Thyroid gland (tissue), 4 donors: ENCODE measurements at regions not wholly inside any gene's neighbourhood (a gene's known extent, or its start where the extent isn't known, plus 50 kb on each side); places are given as distances from the start of the nearest gene placed in this dataset.

Source experiments
- DNase-seq, 2 donors: peaks; one replicate each; pipeline ENCODE4 v3.0.0-alpha.2; 2019
- H3K27ac ChIP-seq, 3 donors: fragments of 200-600 bp; sonication (generic); 1 replicate in 2 of 3; 2 replicates in 1 of 3; pipeline ENCODE4 v1.5.1; 2016 to 2019; ENCODE audit warnings: mild to moderate bottlenecking in 1 of 3, moderate library complexity in 1 of 3
- H3K27me3 ChIP-seq: fragments of 200-600 bp; sonication (generic); one replicate; pipeline ENCODE4 v1.5.1; 2019
- H3K36me3 ChIP-seq, 2 donors: fragments of 200-600 bp; sonication (generic); one replicate each; pipeline ENCODE4 v1.5.1; 2016 to 2019
- H3K4me1 ChIP-seq, 2 donors: fragments of 200-600 bp; sonication (generic); one replicate each; pipeline ENCODE4 v1.5.1; 2017 to 2019
- H3K4me3 ChIP-seq, 3 donors: fragments of 200-600 bp; sonication (generic); replicated peaks in 1 of 3; 1 replicate in 2 of 3; 2 replicates in 1 of 3; pipeline ENCODE4 v1.5.1; 2016; ENCODE audit warnings: mild to moderate bottlenecking in 1 of 3
- H3K9me3 ChIP-seq: fragments of 200-600 bp; sonication (generic); one replicate; pipeline ENCODE4 v1.5.1; 2017
- CTCF ChIP-seq, 6 experiments: fragments of 200-600 bp in 3 of 6; fragments of 450-650 bp in 3 of 6; sonication (generic) in 3 of 6; IDR thresholded peaks; one replicate each; pipeline ENCODE4 v1.5.1; 2016 to 2019; ENCODE audit warnings: antibody characterized with exemption in 6 of 6, mild to moderate bottlenecking in 2 of 6, inconsistent platforms in 1 of 6, moderate library complexity in 1 of 6
- POLR2A ChIP-seq, 2 donors: fragments of 450-650 bp; IDR thresholded peaks; one replicate each; pipeline ENCODE4 v1.6.1; 2017; ENCODE audit warnings: antibody characterized with exemption in 2 of 2, mild to moderate bottlenecking in 2 of 2, moderate library complexity in 1 of 2
- WGBS, 2 donors: methylation state at CpG; one replicate each; pipeline ENCODE4 v1.1.5; 2017; 5-methylcytosine and 5-hydroxymethylcytosine counted together
- intact Hi-C: fragments of 100-400 bp; cut with DNase I; formaldehyde crosslinking; loops from one replicate; pipeline ENCODE4 v1.15.1; 2023

DNA sequence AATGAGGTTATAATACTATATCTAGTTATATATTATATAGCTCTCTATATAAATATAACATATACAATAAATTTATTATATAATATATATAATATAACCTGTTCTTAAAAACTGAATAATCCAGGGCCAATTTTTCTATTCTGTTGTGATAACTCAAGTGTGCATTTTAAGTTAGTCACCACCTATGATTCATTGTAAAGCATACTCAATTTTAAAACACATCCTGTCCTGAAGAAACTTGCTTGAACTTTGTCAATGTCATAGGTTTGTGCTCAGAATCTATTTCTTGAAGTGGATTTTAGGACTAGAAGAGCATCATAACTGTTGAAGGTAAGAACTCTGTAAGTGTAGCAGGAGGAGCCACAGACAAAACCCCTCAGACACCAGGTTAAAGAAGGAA lies 1209.8 kb downstream of the REEP3 start:
- no peak overlapping the region for H3K4me3 ChIP-seq
- no peaks in the 10 kb centered on the region for H3K36me3 ChIP-seq
- no peak for TF ChIP-seq CTCF (IDR thresholded peaks at IDR 0.05)
- no peaks in the 10 kb centered on the region for H3K27me3 ChIP-seq
- no peaks in the 10 kb centered on the region for H3K4me1 ChIP-seq
- DNase-seq: no peak
- H3K27ac ChIP-seq: no peak overlapping the region
- no peaks in the 10 kb centered on the region for H3K9me3 ChIP-seq
- intact Hi-C loops: no loop called here

DNA sequence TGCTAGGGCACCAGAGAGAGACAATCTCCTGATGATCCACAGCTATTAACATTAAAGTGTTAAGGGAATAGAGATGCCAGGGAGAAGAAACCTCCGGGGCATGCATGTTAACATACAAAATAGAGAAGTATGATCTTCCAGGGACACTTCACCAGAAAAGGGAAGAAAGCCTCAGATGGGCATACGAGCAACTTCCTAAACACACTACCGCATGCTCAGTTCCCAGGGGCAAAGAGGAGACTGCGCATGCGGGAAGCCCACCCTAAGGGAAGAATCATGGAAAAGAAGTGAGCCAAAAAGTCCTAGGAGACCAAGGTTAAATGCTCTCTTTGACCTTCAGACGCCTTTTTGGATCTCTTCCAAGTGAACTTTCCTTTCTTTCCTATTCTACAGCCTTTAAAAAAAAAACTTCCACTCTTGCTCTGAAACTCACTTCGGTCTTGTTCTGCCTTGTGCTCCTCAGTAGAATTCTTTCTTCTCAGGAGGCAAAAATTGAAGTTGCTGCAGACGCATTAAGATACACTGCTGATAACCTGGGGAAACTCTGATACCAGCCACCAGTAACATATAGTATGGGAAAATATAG lies 1211.3 kb downstream of the REEP3 start:
- Histone ChIP-seq H3K27ac (no peak overlapping the region), H3K9me3 (no peaks in the 10 kb centered on the region), H3K27me3 (no peaks in the 10 kb centered on the region), H3K4me3 (no peak overlapping the region), H3K4me1 (no peaks in the 10 kb centered on the region), H3K36me3 (no peaks in the 10 kb centered on the region)
- 67 to 69% methylated on average over 8 of the region's 8 CpGs for WGBS, 2 donors
- TF ChIP-seq POLR2A (IDR thresholded peaks at IDR 0.05): no peak
- TF ChIP-seq CTCF (IDR thresholded peaks at IDR 0.05): no peak
- DNase-seq: no peak
- intact Hi-C loops: no loop called here

DNA sequence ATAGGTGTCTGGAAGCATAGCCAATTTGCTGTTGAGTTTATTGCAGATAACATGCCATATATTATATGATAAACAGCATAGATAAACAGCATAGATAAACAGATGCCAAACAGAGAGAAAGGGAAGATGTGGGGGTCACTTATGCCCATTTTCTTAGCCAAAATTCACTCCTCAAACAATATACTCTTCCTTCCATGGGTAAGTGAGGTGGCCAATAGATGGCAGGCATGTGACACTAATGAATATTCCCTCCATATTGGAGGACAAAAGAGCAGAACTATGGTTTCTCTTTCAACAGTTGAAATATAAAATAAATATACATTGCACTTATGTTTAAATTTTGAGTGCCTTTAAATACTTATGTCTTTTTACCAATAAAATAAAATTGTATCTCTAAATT lies 1212.8 kb downstream of the REEP3 start:
- H3K27ac ChIP-seq: no peak overlapping the region
- DNase-seq: no peak
- no peaks in the 10 kb centered on the region for H3K36me3 ChIP-seq
- TF ChIP-seq CTCF (IDR thresholded peaks at IDR 0.05) (peak in 1 of 6 experiments; percentile 5), POLR2A (IDR thresholded peaks at IDR 0.05) (no peak)
- H3K4me1 ChIP-seq: no peaks in the 10 kb centered on the region
- no peaks in the 10 kb centered on the region for H3K9me3 ChIP-seq
- H3K4me3 ChIP-seq: no peak overlapping the region
- H3K27me3 ChIP-seq: no peaks in the 10 kb centered on the region
- intact Hi-C loops: no loop called here

GRCh38 chr10:64738462-64738861 lies 1217.3 kb downstream of the REEP3 start:
- intact Hi-C loops: no loop called here
- Histone ChIP-seq H3K36me3 (no peaks in the 10 kb centered on the region), H3K9me3 (no peaks in the 10 kb centered on the region), H3K27ac (no peak overlapping the region), H3K27me3 (no peaks in the 10 kb centered on the region), H3K4me1 (no peaks in the 10 kb centered on the region), H3K4me3 (no peak overlapping the region)
- no peak for TF ChIP-seq CTCF (IDR thresholded peaks at IDR 0.05)
- no peak for TF ChIP-seq POLR2A (IDR thresholded peaks at IDR 0.05)
- 65 to 75% methylated on average over 2 of the region's 2 CpGs for WGBS, 2 donors
- no peak for DNase-seq

DNA sequence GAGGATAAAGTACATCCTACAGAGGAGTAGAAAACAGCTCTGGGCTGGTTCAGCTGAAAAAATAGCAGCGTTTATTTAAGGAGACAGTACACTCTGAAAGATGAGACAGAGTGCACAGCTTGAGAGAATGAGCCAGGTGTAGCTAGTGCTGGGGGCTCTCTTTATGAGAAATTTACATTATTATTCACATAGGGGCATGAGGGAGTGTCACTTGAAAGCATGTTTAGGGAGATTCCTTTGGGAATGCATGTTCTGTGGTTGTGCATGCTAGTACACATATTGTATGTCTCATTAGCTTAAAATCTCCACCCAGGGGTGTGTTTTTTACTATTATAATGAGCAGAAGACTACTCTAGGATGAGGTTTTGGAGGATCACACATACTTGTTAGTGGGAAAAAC lies 1224.4 kb downstream of the REEP3 start:
- Histone ChIP-seq H3K27me3 (no peaks in the 10 kb centered on the region), H3K36me3 (no peaks in the 10 kb centered on the region), H3K4me3 (no peak overlapping the region), H3K4me1 (no peaks in the 10 kb centered on the region), H3K9me3 (no peaks in the 10 kb centered on the region), H3K27ac (no peak overlapping the region)
- WGBS, 2 donors: 19 to 20% methylated on average over 1 of the region's 1 CpG
- intact Hi-C loops: no loop called here
- DNase-seq: no peak
- TF ChIP-seq CTCF (IDR thresholded peaks at IDR 0.05) (no peak), POLR2A (IDR thresholded peaks at IDR 0.05) (no peak)
